ENCODE measurements at regions not wholly inside any gene's neighbourhood (a gene's known extent, or its start where the extent isn't known, plus 50 kb on each side); places are given as distances from the start of the nearest gene placed in this dataset.

DNA sequence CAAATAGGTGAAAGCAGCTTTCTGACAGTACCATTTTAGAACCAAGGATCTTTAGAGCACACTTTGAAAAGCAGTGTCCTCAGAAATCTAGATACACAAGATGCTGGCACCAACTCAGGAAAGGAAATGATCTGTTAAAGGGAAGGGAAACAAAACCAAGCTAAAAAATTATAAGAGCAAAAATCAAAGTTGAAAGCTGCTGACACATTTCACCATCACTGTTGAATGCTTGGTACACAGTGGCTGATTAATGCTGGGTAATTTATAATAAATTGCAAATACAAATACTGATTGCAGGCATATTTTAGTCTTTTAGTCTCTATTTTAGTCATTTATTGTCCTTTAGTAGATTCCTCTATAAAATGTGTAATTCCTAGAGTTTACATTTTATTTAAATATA, 1540.1 kb upstream of the PCDH10 start:
- TF ChIP-seq, protein P1, sequence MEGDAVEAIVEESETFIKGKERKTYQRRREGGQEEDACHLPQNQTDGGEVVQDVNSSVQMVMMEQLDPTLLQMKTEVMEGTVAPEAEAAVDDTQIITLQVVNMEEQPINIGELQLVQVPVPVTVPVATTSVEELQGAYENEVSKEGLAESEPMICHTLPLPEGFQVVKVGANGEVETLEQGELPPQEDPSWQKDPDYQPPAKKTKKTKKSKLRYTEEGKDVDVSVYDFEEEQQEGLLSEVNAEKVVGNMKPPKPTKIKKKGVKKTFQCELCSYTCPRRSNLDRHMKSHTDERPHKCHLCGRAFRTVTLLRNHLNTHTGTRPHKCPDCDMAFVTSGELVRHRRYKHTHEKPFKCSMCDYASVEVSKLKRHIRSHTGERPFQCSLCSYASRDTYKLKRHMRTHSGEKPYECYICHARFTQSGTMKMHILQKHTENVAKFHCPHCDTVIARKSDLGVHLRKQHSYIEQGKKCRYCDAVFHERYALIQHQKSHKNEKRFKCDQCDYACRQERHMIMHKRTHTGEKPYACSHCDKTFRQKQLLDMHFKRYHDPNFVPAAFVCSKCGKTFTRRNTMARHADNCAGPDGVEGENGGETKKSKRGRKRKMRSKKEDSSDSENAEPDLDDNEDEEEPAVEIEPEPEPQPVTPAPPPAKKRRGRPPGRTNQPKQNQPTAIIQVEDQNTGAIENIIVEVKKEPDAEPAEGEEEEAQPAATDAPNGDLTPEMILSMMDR (IDR thresholded peaks at IDR 0.05) = no peak
- TF ChIP-seq ZFX (IDR thresholded peaks at IDR 0.05; ENCODE audit: borderline replicate concordance) = no peak
